Activated CD4-positive, alpha-beta T cell treated with anti-CD3 and anti-CD28 coated beads, Interleukin-2, Interleukin-6, amounts not matched to agents 100 ng/mL and 50 ng/mL, durations not matched to agents 16 hours and 8 hours (primary cell): ENCODE measurements at regions not wholly inside any gene's neighbourhood (a gene's known extent, or its start where the extent isn't known, plus 50 kb on each side); places are given as distances from the start of the nearest gene placed in this dataset.
"Not testable (repeated sequence)": the region's sequence is repeated elsewhere in the genome, so short reads cannot be mapped to it uniquely, and the experiment has no call there.

Experiments used
- DNase-seq: peaks from one replicate; pipeline ENCODE4 v3.0.0-alpha.2; 2020

GRCh38 chr13:37473035-37473434, 125.5 kb downstream of the POSTN start:
- DNase-seq = peak; percentile 0

DNA sequence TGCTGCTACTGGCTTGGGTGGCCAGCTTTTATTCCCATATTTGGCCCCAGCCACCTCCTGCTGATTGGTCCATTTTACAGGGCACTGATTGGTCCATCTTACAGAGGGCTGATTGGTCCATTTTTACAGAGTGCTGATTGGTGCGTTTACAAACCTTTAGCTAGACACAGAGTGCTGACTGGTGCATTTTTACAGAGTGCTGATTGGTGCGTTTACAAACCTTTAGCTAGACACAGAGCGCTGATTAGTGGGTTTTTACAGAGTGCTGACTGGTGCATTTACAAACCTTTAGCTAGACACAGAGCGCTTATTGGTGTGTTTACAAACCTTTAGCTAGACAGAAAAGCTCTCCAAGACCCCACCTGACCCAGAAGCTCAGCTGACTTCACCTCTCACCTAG, 126.3 kb downstream of the POSTN start:
- DNase-seq = not testable (repeated sequence)

DNA sequence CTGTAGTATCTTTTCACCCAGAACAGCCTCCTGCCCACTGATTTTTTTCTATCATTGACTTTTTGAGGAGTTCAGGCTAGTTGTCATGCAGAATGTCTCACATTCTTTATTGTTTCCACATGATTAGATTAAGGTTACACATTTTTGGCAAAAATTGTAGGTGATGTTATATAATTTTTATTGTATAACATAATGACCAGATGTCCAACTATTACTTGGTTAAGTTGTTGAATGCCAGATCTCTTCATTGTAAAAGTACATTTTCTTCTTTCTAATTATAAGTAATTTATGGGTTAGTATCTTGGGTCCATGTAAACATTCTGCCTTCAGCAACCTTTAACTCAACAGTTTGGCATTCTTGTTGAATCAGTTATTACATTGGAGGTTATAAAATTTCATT, 138.4 kb downstream of the POSTN start:
- no peak for DNase-seq

- DNase-seq = no peak
These were observed 141.0 kb downstream of the POSTN start for GRCh38 chr13:37457612-37458011.

GRCh38 chr13:37456506-37456905, 142.1 kb downstream of the POSTN start:
- no peak for DNase-seq

DNA sequence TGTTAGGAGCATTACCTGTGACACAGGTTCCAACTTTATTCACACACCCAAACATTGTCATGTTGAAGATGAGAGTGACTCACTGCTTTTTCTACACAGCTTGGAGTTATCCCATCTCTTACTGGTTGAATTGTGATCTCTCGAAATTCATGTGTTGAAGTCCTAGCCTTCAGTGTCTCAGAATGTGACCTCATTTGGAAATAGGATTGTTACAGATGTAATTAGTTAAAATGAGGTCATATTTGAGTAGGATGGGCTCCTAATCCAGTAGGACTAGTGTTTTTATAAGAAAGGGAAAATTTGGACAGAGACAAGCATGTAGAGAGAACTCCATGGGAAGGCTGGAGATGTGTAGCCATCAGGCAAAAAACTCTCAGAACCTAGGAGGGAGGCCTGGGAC, 142.5 kb downstream of the POSTN start:
- no peak for DNase-seq

DNA sequence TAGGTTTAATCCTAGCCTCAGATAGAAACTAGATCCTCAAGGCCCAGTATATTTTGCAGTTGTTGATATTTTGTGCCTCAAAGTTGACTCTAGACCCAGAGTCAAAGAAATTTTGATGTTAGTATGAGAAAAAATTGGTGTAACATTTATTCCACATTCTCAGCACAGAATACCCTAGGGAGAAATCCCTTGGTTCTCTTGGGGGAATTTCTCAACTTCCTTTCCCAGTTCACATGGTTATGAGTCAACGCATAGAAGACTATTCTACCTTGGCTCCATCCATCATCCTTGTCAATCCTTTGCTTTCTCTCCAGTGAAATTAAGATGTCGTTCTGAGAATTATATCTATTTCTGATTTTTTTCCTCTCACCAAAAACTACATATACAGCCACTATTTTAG, 145.3 kb downstream of the POSTN start:
- no peak for DNase-seq

DNA sequence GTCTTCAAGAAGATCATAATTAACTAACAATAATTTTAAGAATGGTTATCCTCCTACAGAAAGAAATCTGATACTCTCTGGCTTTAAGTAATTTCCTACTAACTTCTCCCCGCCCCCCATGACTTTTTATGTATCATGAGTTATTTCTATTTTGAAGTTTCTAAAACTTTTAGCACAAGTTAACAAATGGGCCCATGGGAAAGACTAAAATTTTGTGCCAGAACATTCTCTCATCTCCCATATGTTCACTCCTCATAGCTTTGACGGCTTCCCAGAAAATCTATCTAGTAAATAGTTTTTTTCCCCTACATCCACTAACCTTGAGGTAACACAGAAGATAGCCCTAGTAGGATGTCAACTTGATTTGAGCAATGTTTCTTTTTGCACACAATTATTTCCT, 148.3 kb downstream of the POSTN start:
- DNase-seq = no peak

- no peak for DNase-seq
These were observed 150.4 kb downstream of the POSTN start for GRCh38 chr13:37448153-37448552.

DNA sequence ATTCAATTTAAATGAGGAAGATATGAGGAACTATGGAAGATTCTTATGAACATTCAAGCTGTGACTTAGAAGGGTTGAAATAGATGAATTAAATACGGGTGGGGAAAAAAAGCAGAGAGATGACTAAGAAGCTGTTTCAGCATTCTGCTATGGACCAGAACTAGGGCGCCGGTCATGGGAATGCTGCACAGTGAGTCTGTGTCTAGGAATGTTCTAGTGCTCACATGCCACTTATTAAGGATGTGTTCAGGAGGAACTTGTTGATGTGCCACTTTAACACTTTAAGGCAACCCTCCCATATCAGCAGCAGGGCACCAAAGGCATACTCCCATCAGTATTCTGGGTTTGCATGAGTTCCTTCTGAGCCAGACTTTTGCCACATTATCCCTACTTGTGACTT, 152.1 kb downstream of the POSTN start:
- no peak for DNase-seq

GRCh38 chr13:37443538-37443937, 155.0 kb downstream of the POSTN start:
- DNase-seq = no peak

DNA sequence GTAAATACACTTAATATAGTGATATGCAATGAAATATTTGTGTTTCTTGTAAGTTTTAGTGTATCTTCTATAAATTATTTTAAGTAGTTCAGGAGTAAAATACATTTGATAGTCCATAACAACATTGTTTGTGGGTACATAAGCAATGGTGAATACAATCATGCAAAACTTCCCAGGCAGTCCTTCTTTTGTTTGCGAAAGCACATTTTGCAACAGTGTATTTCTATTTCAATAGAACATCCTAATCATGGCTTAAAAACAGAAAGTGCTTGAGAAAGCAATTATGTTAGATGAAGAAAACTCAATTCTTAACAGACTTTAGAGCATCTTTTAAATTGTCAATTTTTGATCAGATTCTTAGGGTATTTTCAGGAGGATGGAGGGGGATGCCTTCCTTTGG, 155.6 kb downstream of the POSTN start:
- no peak for DNase-seq

- DNase-seq = no peak
These were observed 162.7 kb downstream of the POSTN start for GRCh38 chr13:37435881-37436280.

- DNase-seq = no peak
These were observed 165.5 kb downstream of the POSTN start for GRCh38 chr13:37433086-37433485.

DNA sequence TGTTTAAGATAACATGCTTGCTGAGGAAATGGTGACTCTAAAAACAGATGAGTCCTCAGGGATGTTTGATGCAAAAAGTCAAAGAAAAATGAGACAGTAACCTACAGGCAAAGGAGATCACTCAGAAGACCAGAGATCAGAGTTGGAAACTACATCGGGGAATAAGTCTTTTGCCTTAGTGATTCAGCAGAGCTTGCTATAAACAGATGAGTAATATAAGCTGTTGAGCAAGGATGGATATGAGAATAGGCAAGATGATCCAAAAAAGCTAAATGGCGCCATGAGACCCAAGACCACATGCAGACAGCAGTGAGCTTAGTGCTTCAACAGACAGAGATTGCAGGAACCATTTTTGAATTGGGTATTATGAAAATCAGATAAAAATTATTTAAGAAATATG, 168.6 kb downstream of the POSTN start:
- no peak for DNase-seq

DNA sequence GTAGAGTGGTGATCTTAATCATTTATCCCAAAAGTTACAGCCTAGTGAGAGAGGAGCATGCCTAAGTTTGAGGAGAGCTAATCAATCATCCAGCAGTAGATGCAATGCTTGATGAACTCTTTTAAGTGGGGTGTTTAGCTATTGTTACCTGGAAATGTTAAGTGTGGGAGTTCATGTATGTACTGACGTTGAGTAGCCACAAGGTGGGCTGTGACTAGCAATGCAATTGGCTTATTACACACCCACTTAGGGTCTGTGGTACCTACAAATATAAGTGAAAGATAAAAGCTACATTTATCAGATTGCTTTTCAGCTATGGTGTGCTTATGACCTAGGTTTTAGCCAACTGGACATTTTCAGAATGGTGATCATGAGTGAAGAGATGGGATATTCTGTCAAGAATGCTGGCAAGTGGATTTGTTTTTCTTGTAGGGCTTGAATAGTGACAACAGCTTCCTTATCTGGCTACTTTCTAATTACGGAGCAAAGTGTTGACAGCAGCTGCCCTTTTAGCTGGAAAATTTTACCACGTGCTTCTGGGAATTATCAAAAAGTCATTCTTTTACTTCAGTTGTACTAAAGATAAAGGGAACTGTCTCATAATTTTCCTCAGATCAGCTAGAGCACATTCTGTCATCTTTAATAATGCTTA, 170.6 kb downstream of the POSTN start:
- no peak for DNase-seq

GRCh38 chr13:37418490-37418889, 180.1 kb downstream of the POSTN start:
- DNase-seq = no peak

DNA sequence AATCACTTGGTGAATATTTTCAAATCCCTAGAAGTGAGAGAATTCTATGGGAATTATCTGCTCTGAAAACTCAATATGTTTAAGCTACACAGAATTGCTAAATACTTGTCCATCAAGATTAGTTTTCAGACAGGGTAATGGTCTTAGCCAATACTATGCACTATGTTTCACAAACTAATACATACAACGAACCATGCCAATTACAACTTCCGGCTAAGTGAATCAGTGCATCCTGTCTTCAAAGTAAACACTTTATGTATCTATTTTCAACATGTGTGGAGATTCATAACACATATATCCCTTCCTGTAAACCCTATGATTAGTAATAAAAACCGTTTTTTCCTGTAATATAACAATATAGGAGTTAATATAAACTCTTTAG, 181.5 kb downstream of the POSTN start:
- no peak for DNase-seq

GRCh38 chr13:37416291-37417059, 182.1 kb downstream of the POSTN start:
- DNase-seq = no peak

DNA sequence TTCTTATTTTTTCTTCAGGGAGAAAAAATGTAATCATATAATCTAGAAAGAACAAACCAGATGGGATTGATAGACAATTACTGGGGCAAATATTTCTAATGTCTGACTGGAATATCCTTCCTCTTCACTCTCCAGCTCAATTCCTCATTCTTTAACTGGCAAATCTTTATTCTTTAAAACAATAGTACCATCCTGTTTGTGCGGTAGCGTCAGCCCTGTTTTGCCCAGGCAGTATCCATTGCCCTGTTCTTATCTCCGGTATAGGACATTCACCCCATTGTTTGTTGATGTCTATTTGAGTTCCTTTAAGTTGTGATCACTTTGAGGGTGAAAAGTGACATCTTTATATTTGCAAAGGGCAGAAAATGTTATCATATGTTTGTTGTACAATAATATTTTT, 185.4 kb downstream of the POSTN start:
- no peak for DNase-seq

- DNase-seq = no peak
These were observed 186.2 kb downstream of the POSTN start for GRCh38 chr13:37412241-37412921.

GRCh38 chr13:37410316-37410715, 188.3 kb downstream of the POSTN start:
- DNase-seq = no peak

- no peak for DNase-seq
These were observed 188.8 kb downstream of the POSTN start for GRCh38 chr13:37409756-37410155.

DNA sequence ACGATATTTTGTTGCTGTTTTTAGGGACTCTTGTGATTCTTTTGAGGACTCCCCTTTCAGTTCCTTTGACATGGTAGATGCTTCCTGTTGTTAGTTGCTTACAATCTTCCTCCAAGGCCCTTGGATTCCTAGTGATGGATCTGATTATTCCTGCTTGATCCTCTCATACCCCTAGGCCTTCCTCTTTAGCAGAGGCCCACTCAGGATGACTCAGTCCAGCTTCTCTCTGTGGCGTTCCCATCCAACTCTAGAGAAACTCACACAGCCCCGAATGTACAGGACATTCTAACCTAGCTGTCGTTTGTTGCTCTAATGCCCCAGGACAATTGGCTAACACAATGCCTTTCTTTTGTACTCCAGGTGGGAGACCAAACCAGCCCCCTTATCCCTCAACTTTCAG, 191.4 kb downstream of the POSTN start:
- no peak for DNase-seq
